ENCODE measurements at regions not wholly inside any gene's neighbourhood (a gene's known extent, or its start where the extent isn't known, plus 50 kb on each side); places are given as distances from the start of the nearest gene placed in this dataset.
A peak's percentile ranks its signal among the peaks of the same experiment; 100 is the strongest.

DNA sequence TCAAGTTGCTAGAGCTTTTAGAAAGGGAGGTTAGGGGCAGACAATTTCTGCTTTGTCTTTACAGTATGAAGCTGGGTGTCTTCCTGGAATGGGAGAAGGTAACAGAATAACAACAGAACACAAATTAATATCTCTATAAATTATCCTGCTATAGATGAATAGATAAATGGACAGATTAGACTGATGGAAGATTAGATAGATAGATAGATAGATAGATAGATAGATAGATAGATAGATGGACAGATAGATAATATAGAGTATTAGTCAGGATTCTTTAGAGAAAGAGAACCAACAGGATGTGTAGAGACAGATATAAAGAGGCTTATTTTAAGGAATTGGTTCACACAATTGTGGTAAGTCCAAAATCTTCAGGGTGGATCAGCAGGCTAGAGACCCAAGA is 302.2 kb downstream of the BCL11A start (continued):
- TF ChIP-seq POLR2AphosphoS5 (IDR thresholded peaks at IDR 0.05) = no peak
- TF ChIP-seq MXI1 (conservative IDR thresholded peaks at IDR 0.05; ENCODE audit: poor library complexity, severe bottlenecking) = no peak
- TF ChIP-seq SMC3 (conservative IDR thresholded peaks at IDR 0.05; ENCODE audit: poor library complexity) = no peak

DNA sequence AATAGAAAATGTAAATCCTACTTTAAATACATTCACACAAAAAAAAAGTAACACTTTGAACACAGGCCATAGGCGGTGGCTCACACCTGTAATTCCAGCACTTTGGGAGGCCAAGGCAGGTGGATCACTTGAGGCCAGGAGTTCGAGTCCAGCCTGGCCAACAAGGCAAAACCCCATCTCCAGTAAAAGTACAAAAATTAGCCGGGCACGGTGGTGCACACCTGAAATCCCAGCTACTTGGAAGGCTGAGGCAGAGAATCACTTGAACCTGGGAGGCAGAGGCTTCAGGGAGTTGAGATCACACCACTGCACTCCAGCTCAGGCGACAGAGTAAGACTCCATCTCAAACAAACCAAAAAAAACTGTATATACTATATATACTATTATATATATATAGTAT is 303.6 kb downstream of the BCL11A start:
- TF ChIP-seq, protein P1, sequence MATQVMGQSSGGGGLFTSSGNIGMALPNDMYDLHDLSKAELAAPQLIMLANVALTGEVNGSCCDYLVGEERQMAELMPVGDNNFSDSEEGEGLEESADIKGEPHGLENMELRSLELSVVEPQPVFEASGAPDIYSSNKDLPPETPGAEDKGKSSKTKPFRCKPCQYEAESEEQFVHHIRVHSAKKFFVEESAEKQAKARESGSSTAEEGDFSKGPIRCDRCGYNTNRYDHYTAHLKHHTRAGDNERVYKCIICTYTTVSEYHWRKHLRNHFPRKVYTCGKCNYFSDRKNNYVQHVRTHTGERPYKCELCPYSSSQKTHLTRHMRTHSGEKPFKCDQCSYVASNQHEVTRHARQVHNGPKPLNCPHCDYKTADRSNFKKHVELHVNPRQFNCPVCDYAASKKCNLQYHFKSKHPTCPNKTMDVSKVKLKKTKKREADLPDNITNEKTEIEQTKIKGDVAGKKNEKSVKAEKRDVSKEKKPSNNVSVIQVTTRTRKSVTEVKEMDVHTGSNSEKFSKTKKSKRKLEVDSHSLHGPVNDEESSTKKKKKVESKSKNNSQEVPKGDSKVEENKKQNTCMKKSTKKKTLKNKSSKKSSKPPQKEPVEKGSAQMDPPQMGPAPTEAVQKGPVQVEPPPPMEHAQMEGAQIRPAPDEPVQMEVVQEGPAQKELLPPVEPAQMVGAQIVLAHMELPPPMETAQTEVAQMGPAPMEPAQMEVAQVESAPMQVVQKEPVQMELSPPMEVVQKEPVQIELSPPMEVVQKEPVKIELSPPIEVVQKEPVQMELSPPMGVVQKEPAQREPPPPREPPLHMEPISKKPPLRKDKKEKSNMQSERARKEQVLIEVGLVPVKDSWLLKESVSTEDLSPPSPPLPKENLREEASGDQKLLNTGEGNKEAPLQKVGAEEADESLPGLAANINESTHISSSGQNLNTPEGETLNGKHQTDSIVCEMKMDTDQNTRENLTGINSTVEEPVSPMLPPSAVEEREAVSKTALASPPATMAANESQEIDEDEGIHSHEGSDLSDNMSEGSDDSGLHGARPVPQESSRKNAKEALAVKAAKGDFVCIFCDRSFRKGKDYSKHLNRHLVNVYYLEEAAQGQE (IDR thresholded peaks at IDR 0.05; ENCODE audit: borderline replicate concordance) = no peak
- no peak for TF ChIP-seq EP300 (conservative IDR thresholded peaks at IDR 0.05; ENCODE audit: poor library complexity, severe bottlenecking)
- TF ChIP-seq, protein P2, sequence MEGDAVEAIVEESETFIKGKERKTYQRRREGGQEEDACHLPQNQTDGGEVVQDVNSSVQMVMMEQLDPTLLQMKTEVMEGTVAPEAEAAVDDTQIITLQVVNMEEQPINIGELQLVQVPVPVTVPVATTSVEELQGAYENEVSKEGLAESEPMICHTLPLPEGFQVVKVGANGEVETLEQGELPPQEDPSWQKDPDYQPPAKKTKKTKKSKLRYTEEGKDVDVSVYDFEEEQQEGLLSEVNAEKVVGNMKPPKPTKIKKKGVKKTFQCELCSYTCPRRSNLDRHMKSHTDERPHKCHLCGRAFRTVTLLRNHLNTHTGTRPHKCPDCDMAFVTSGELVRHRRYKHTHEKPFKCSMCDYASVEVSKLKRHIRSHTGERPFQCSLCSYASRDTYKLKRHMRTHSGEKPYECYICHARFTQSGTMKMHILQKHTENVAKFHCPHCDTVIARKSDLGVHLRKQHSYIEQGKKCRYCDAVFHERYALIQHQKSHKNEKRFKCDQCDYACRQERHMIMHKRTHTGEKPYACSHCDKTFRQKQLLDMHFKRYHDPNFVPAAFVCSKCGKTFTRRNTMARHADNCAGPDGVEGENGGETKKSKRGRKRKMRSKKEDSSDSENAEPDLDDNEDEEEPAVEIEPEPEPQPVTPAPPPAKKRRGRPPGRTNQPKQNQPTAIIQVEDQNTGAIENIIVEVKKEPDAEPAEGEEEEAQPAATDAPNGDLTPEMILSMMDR (IDR thresholded peaks at IDR 0.05; ENCODE audit: poor library complexity, severe bottlenecking) = no peak
- no peak for TF ChIP-seq RAD21 (conservative IDR thresholded peaks at IDR 0.05)
- TF ChIP-seq TAF1 (IDR thresholded peaks at IDR 0.05; ENCODE audit: low read depth) = no peak
- no peak for TF ChIP-seq MXI1 (conservative IDR thresholded peaks at IDR 0.05; ENCODE audit: poor library complexity, severe bottlenecking)
- TF ChIP-seq POLR2AphosphoS5 (IDR thresholded peaks at IDR 0.05) = no peak
- no peak for TF ChIP-seq EZH2 (IDR thresholded peaks at IDR 0.05; ENCODE audit: borderline replicate concordance, insufficient read depth, low read length, poor library complexity, severe bottlenecking)
- TF ChIP-seq SMC3 (conservative IDR thresholded peaks at IDR 0.05; ENCODE audit: poor library complexity) = no peak
- Histone ChIP-seq H3K27ac (ENCODE audit: low read length) (no peak overlapping the region), H3K4me2 (ENCODE audit: low read length) (no peak overlapping the region), H3K4me3 (ENCODE audit: low read length) (no peak overlapping the region), H4K20me1 (ENCODE audit: insufficient read depth) (no peaks in the 10 kb centered on the region), H2AFZ (ENCODE audit: low read depth, low read length) (no peak overlapping the region), H3F3A (ENCODE audit: insufficient read depth, low read length, poor library complexity, severe bottlenecking) (no peaks in the 10 kb centered on the region), H3K27me3 (ENCODE audit: insufficient read depth, low read depth, low read length) (no peaks in the 10 kb centered on the region), H3K9me2 (ENCODE audit: insufficient read depth, low read length) (no peaks in the 10 kb centered on the region), H3K9ac (ENCODE audit: low read length) (no peak overlapping the region), H3K79me2 (replicated peaks; ENCODE audit: insufficient read depth, low read length) (no peaks in the 10 kb centered on the region), H3K36me3 (ENCODE audit: insufficient read depth, low read length) (no peaks in the 10 kb centered on the region), H3K9me3 (ENCODE audit: low read length) (no peaks in the 10 kb centered on the region)

DNA sequence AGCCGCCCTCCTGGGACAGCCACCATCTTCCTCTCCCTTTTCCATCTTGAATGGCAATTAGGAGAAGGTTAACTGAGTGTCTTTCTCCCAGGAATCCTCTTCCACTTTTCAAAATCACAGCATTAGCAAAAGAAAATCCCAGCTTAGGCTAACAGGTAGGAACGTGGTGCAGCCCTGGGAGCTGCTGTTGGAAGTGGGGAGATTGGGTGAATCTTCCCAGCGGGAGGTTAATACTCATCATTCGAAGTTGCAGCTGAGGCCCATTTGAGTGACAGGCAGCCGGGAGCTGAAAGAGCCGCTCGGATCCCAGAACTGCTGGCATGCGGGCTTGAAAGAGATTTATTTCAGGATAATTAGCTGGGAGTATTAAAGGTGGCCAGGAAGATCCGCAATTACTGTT is 306.0 kb downstream of the BCL11A start:
- Histone ChIP-seq H3K4me3 (ENCODE audit: low read length) (peak overlapping the region; percentile 5), H3K9me3 (ENCODE audit: low read length) (no peaks in the 10 kb centered on the region), H3K9me2 (ENCODE audit: insufficient read depth, low read length) (no peaks in the 10 kb centered on the region)

More for the DNA sequence above, 306.0 kb downstream of the BCL11A start:
- Histone ChIP-seq H4K20me1 (ENCODE audit: insufficient read depth) (no peaks in the 10 kb centered on the region), H3K4me2 (ENCODE audit: low read length) (no peak overlapping the region), H3F3A (ENCODE audit: insufficient read depth, low read length, poor library complexity, severe bottlenecking) (no peaks in the 10 kb centered on the region), H3K36me3 (ENCODE audit: insufficient read depth, low read length) (no peaks in the 10 kb centered on the region), H3K27me3 (ENCODE audit: insufficient read depth, low read depth, low read length) (no peaks in the 10 kb centered on the region), H3K9ac (ENCODE audit: low read length) (no peak overlapping the region), H3K79me2 (replicated peaks; ENCODE audit: insufficient read depth, low read length) (no peaks in the 10 kb centered on the region), H2AFZ (ENCODE audit: low read depth, low read length) (no peak overlapping the region), H3K27ac (ENCODE audit: low read length) (no peak overlapping the region)
- TF ChIP-seq, protein P1 (IDR thresholded peaks at IDR 0.05; ENCODE audit: borderline replicate concordance) = peak; percentile 60
- TF ChIP-seq SMC3 (conservative IDR thresholded peaks at IDR 0.05; ENCODE audit: poor library complexity) = no peak
- TF ChIP-seq POLR2AphosphoS5 (IDR thresholded peaks at IDR 0.05) = no peak
- TF ChIP-seq EP300 (conservative IDR thresholded peaks at IDR 0.05; ENCODE audit: poor library complexity, severe bottlenecking) = no peak
- TF ChIP-seq, protein P2 (IDR thresholded peaks at IDR 0.05; ENCODE audit: poor library complexity, severe bottlenecking) = no peak
